Progenitor cell of endocrine pancreas (in vitro differentiated cells): ENCODE measurements at regions not wholly inside any gene's neighbourhood (a gene's known extent, or its start where the extent isn't known, plus 50 kb on each side); places are given as distances from the start of the nearest gene placed in this dataset.

Experiments
- DNase-seq: peaks from one replicate; pipeline ENCODE4 v3.0.0; 2021; ENCODE audit warnings: low spot score; ENCODE audit not compliant: unreplicated experiment
- H3K27ac Mint-ChIP-seq: 2 replicates; pipeline ENCODE4 v1.8.0; 2021; ENCODE audit warnings: mild to moderate bottlenecking, moderate library complexity, mixed read lengths
- H3K27me3 Mint-ChIP-seq: 2 replicates; pipeline ENCODE4 v1.8.0; 2021; ENCODE audit warnings: mixed read lengths
- H3K36me3 Mint-ChIP-seq: 2 replicates; pipeline ENCODE4 v1.8.0; 2022; ENCODE audit warnings: mixed read lengths; ENCODE audit not compliant: insufficient read depth
- H3K4me1 Mint-ChIP-seq: 2 replicates; pipeline ENCODE4 v1.8.0; 2021; ENCODE audit warnings: low read depth, mixed read lengths
- H3K4me3 Mint-ChIP-seq: 2 replicates; pipeline ENCODE4 v1.8.0; 2021; ENCODE audit warnings: low read depth, mild to moderate bottlenecking, moderate library complexity, mixed read lengths
- H3K9me3 Mint-ChIP-seq: 2 replicates; pipeline ENCODE4 v1.8.0; 2021; ENCODE audit warnings: low read depth, mixed read lengths
- CTCF ChIP-seq: fragments of 200-600 bp; sonication (generic); IDR thresholded peaks from one replicate; pipeline ENCODE4 v1.5.0; 2021; ENCODE audit warnings: antibody characterized with exemption, mild to moderate bottlenecking; ENCODE audit not compliant: unreplicated experiment

GRCh38 chr14:97336816-97337215 is 539.6 kb downstream of the VRK1 start:
- no peak for TF ChIP-seq CTCF
- peaks cover 2% of the 10 kb centered on the region for H3K4me1 Mint-ChIP-seq
- H3K27me3 Mint-ChIP-seq = peaks cover 3% of the 10 kb centered on the region
- no peak overlapping the region for H3K4me3 Mint-ChIP-seq
- H3K36me3 Mint-ChIP-seq = no peaks in the 10 kb centered on the region
- no peak overlapping the region for H3K27ac Mint-ChIP-seq
- no peak for DNase-seq
- H3K9me3 Mint-ChIP-seq = peaks cover 20% of the 10 kb centered on the region

- TF ChIP-seq CTCF = no peak
- Mint-ChIP-seq H3K4me1 (peaks cover 2% of the 10 kb centered on the region), H3K27me3 (peaks cover 4% of the 10 kb centered on the region), H3K4me3 (no peak overlapping the region), H3K9me3 (peaks cover 20% of the 10 kb centered on the region), H3K36me3 (no peaks in the 10 kb centered on the region), H3K27ac (no peak overlapping the region)
- no peak for DNase-seq
Measured at GRCh38 chr14:97337267-97337666, 540.1 kb downstream of the VRK1 start.

- no peaks in the 10 kb centered on the region for H3K4me1 Mint-ChIP-seq
- H3K4me3 Mint-ChIP-seq = no peak overlapping the region
- H3K27me3 Mint-ChIP-seq = peaks cover 4% of the 10 kb centered on the region
- no peak for TF ChIP-seq CTCF
- no peak overlapping the region for H3K27ac Mint-ChIP-seq
- peaks cover 20% of the 10 kb centered on the region for H3K9me3 Mint-ChIP-seq
- no peak for DNase-seq
- H3K36me3 Mint-ChIP-seq = no peaks in the 10 kb centered on the region
Measured at GRCh38 chr14:97337670-97338069, 540.5 kb downstream of the VRK1 start.

- Mint-ChIP-seq H3K36me3 (no peaks in the 10 kb centered on the region), H3K4me3 (no peak overlapping the region), H3K4me1 (no peaks in the 10 kb centered on the region)
Measured at GRCh38 chr14:97344666-97345065, 547.5 kb downstream of the VRK1 start.

GRCh38 chr14:97346675-97347074 is 549.5 kb downstream of the VRK1 start:
- peaks cover 4% of the 10 kb centered on the region for H3K9me3 Mint-ChIP-seq
- H3K27ac Mint-ChIP-seq = no peak overlapping the region
- H3K27me3 Mint-ChIP-seq = peaks cover 5% of the 10 kb centered on the region
- no peaks in the 10 kb centered on the region for H3K36me3 Mint-ChIP-seq
- no peak overlapping the region for H3K4me3 Mint-ChIP-seq
- no peak for TF ChIP-seq CTCF
- DNase-seq = no peak
- H3K4me1 Mint-ChIP-seq = peaks cover 9% of the 10 kb centered on the region

More at GRCh38 chr14:97344666-97345065, 547.5 kb downstream of the VRK1 start:
- DNase-seq = no peak
- no peak for TF ChIP-seq CTCF
- peaks cover 18% of the 10 kb centered on the region for H3K9me3 Mint-ChIP-seq
- peaks cover 7% of the 10 kb centered on the region for H3K27me3 Mint-ChIP-seq
- H3K27ac Mint-ChIP-seq = no peak overlapping the region
